GM23338 (cell line): ENCODE measurements at regions not wholly inside any gene's neighbourhood (a gene's known extent, or its start where the extent isn't known, plus 50 kb on each side); places are given as distances from the start of the nearest gene placed in this dataset.

ENCODE experiments used
- ATAC-seq: fragments of 200-7000 bp; cut with Tn5 transposase; 3 replicates; pipeline ENCODE4 v1.9.1; 2020
- DNase-seq: peaks from one replicate; pipeline ENCODE4 v3.0.0-alpha.2; 2015; ENCODE audit warnings: low spot score
- H2AFZ ChIP-seq: fragments of 200-600 bp; sonication (generic); 2 replicates; pipeline ENCODE4 v1.8.0; 2016; ENCODE audit warnings: antibody characterized with exemption, mild to moderate bottlenecking, moderate library complexity
- H3F3A ChIP-seq: fragments of 200-600 bp; sonication (generic); replicated peaks from 2 replicates; pipeline ENCODE4 v1.8.0; 2017; ENCODE audit warnings: antibody characterized with exemption, mixed run types, low read depth
- H3K27ac ChIP-seq: fragments of 200-600 bp; sonication (generic); 2 replicates; pipeline ENCODE4 v1.6.1; 2016; ENCODE audit warnings: low read depth
- H3K27me3 ChIP-seq: fragments of 200-600 bp; sonication (generic); 2 replicates; pipeline ENCODE4 v1.8.0; 2016; ENCODE audit warnings: mild to moderate bottlenecking, mixed run types, moderate library complexity; ENCODE audit not compliant: insufficient read depth
- H3K36me3 ChIP-seq: fragments of 200-600 bp; sonication (generic); 2 replicates; pipeline ENCODE4 v1.8.0; 2016; ENCODE audit warnings: mild to moderate bottlenecking; ENCODE audit not compliant: insufficient read depth
- H3K4me1 ChIP-seq: fragments of 200-600 bp; sonication (generic); 2 replicates; pipeline ENCODE4 v1.8.0; 2016; ENCODE audit warnings: mild to moderate bottlenecking, moderate library complexity; ENCODE audit not compliant: insufficient read depth
- H3K4me2 ChIP-seq: fragments of 200-600 bp; sonication (generic); 2 replicates; pipeline ENCODE4 v1.7.1; 2017; ENCODE audit warnings: mixed run types
- H3K4me3 ChIP-seq: fragments of 200-600 bp; sonication (generic); 2 replicates; pipeline ENCODE4 v1.6.1; 2016; ENCODE audit warnings: mixed run types
- H3K79me2 ChIP-seq: fragments of 200-600 bp; sonication (generic); replicated peaks from 2 replicates; pipeline ENCODE4 v1.8.0; 2017; ENCODE audit warnings: mild to moderate bottlenecking; ENCODE audit not compliant: insufficient read depth
- H3K9me2 ChIP-seq: fragments of 200-600 bp; sonication (generic); 2 replicates; pipeline ENCODE4 v1.8.0; 2017; ENCODE audit not compliant: insufficient read depth
- H4K20me1 ChIP-seq: fragments of 200-600 bp; sonication (generic); replicated peaks from 2 replicates; pipeline ENCODE4 v1.8.0; 2017; ENCODE audit warnings: mild to moderate bottlenecking; ENCODE audit not compliant: insufficient read depth
- H3K27ac Mint-ChIP-seq: 2 replicates; pipeline ENCODE4 v1.8.0; 2020; ENCODE audit warnings: inconsistent platforms, mild to moderate bottlenecking, moderate library complexity, mixed read lengths
- H3K27me3 Mint-ChIP-seq: 3 replicates; pipeline ENCODE4 v1.8.0; 2022; ENCODE audit warnings: low read depth, mild to moderate bottlenecking, moderate library complexity, mixed read lengths, inconsistent platforms; ENCODE audit not compliant: insufficient read depth, poor library complexity
- H3K36me3 Mint-ChIP-seq: 3 replicates; pipeline ENCODE4 v1.8.0; 2021; ENCODE audit warnings: low read depth, mild to moderate bottlenecking, inconsistent platforms, moderate library complexity, mixed read lengths
- H3K4me1 Mint-ChIP-seq: 3 replicates; pipeline ENCODE4 v1.8.0; 2020; ENCODE audit warnings: mild to moderate bottlenecking, inconsistent platforms, mixed read lengths
- H3K4me3 Mint-ChIP-seq: 3 replicates; pipeline ENCODE4 v1.8.0; 2021; ENCODE audit warnings: moderate library complexity, mild to moderate bottlenecking, inconsistent platforms, mixed read lengths
- H3K9me3 Mint-ChIP-seq: 3 replicates; pipeline ENCODE4 v1.8.0; 2020; ENCODE audit warnings: moderate library complexity, mild to moderate bottlenecking, inconsistent platforms, mixed read lengths
- CREB1 ChIP-seq: fragments of 250-450 bp; sonication (Bioruptor Pico); IDR thresholded peaks from 2 replicates; pipeline ENCODE4 v1.5.0; 2020; ENCODE audit warnings: low read depth, mild to moderate bottlenecking, moderate library complexity
- CTCF ChIP-seq, 2 experiments: fragments of 200-600 bp in 1 of 2; sonication (generic) in 1 of 2; conservative IDR thresholded peaks; 2 replicates each; pipeline versions ENCODE4 v1.5.1 to v1.6.1; 2016 to 2017; ENCODE audit warnings: antibody characterized with exemption in 2 of 2, low read depth in 2 of 2, mild to moderate bottlenecking in 2 of 2, moderate library complexity in 1 of 2
- EZH2 ChIP-seq: fragments of 200-600 bp; sonication (generic); IDR thresholded peaks from one replicate; pipeline ENCODE4 v1.8.0; 2017; ENCODE audit warnings: antibody characterized with exemption, mild to moderate bottlenecking, low read depth; ENCODE audit not compliant: unreplicated experiment
- EZH2phosphoT487 ChIP-seq: fragments of 200-600 bp; sonication (generic); IDR thresholded peaks from one replicate; pipeline ENCODE4 v1.8.1; 2018; ENCODE audit warnings: antibody characterized with exemption; ENCODE audit not compliant: unreplicated experiment
- JUNB ChIP-seq: IDR thresholded peaks from one replicate; pipeline ENCODE4 v1.6.1; 2016; ENCODE audit warnings: antibody characterized with exemption; ENCODE audit not compliant: unreplicated experiment
- NANOG ChIP-seq: IDR thresholded peaks from 2 replicates; pipeline ENCODE4 v1.6.1; 2016; ENCODE audit warnings: antibody characterized with exemption, borderline replicate concordance
- POLR2AphosphoS5 ChIP-seq: IDR thresholded peaks from 2 replicates; pipeline ENCODE4 v1.6.1; 2016; ENCODE audit warnings: antibody characterized with exemption, low read depth
- REST ChIP-seq: IDR thresholded peaks from one replicate; pipeline ENCODE4 v1.6.1; 2018; ENCODE audit warnings: antibody characterized with exemption; ENCODE audit not compliant: unreplicated experiment
- STAT1 ChIP-seq: IDR thresholded peaks from one replicate; pipeline ENCODE4 v1.6.1; 2016; ENCODE audit warnings: antibody characterized with exemption; ENCODE audit not compliant: unreplicated experiment
- ZNF114 ChIP-seq: fragments of 250-450 bp; sonication (Bioruptor Pico); IDR thresholded peaks from 2 replicates; pipeline ENCODE4 v1.5.0; 2020; ENCODE audit warnings: mild to moderate bottlenecking, moderate library complexity
- ZNF331 ChIP-seq: fragments of 250-450 bp; sonication (Bioruptor Pico); IDR thresholded peaks from 2 replicates; pipeline ENCODE4 v1.5.0; 2020; ENCODE audit warnings: low read depth, mild to moderate bottlenecking, moderate library complexity
- ZNF462 ChIP-seq: fragments of 250-450 bp; sonication (Bioruptor Pico); IDR thresholded peaks from 2 replicates; pipeline ENCODE4 v1.5.0; 2020; ENCODE audit warnings: mild to moderate bottlenecking, moderate library complexity
- TF ChIP-seq, protein P1 (sequence below): IDR thresholded peaks from 2 replicates; pipeline ENCODE4 v1.6.1; 2016; ENCODE audit warnings: antibody characterized with exemption

DNA sequence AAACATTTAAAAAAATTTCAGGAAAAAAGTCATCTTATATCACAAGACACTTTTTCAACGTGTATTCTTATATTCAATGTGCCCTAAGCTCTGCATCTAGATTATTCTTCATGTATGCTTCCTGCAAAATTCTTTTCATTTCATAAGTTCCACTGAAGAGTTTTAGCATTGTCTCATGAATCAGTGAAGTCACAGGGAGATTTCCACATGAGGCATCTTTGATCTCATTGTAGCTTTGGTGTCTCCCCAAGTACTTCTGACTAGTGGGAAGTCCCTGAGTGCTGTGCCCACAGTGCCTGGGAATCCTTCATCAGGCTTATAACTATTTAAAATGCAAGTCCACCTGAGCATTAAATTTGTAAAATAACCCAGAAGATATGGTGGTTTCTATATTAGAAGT lies 123.8 kb downstream of the MAD2L1 start (continued):
- no peak for TF ChIP-seq POLR2AphosphoS5
- TF ChIP-seq EZH2 = no peak
- no peak for TF ChIP-seq CREB1

DNA sequence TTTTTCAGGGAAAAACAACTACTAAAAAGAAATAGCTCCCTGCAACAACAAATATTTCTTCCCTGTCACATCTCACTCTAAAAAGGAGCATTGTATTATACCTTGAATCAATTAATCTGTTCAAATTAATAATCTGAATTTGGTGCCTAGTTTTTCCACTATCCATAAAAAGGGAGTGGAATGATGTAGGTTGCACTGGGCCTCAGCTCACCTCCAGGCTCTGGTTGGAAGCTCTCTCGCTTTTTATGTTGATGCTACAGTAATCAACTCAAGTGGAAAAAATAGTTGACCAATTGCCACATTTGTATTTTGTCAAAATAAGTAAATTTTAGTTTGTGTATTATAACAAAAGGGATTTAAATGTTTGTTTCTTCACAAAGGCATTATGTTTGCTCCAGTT lies 126.1 kb downstream of the MAD2L1 start:
- Mint-ChIP-seq H3K27me3 (no peaks in the 10 kb centered on the region), H3K36me3 (no peaks in the 10 kb centered on the region), H3K27ac (no peak overlapping the region), H3K4me1 (no peaks in the 10 kb centered on the region), H3K9me3 (no peaks in the 10 kb centered on the region), H3K4me3 (no peak overlapping the region)
- H3K79me2 ChIP-seq = no peaks in the 10 kb centered on the region
- no peak overlapping the region for H2AFZ ChIP-seq
- H3K9me2 ChIP-seq = no peaks in the 10 kb centered on the region
- ATAC-seq (no peak), DNase-seq (no peak)
- no peak overlapping the region for H3K4me3 ChIP-seq
- no peak overlapping the region for H3K4me2 ChIP-seq
- no peaks in the 10 kb centered on the region for H4K20me1 ChIP-seq
- H3K27me3 ChIP-seq = no peaks in the 10 kb centered on the region
- no peaks in the 10 kb centered on the region for H3K36me3 ChIP-seq
- TF ChIP-seq EZH2phosphoT487 = no peak
- TF ChIP-seq, protein P1, sequence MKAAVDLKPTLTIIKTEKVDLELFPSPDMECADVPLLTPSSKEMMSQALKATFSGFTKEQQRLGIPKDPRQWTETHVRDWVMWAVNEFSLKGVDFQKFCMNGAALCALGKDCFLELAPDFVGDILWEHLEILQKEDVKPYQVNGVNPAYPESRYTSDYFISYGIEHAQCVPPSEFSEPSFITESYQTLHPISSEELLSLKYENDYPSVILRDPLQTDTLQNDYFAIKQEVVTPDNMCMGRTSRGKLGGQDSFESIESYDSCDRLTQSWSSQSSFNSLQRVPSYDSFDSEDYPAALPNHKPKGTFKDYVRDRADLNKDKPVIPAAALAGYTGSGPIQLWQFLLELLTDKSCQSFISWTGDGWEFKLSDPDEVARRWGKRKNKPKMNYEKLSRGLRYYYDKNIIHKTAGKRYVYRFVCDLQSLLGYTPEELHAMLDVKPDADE = no peak
- no peak for TF ChIP-seq ZNF462
- no peak for TF ChIP-seq NANOG
- no peak for TF ChIP-seq JUNB
- no peak for TF ChIP-seq REST
- no peak for TF ChIP-seq EZH2
- TF ChIP-seq STAT1 = no peak
- TF ChIP-seq CTCF (conservative IDR thresholded peaks at IDR 0.05; ENCODE audit: low read depth in 2 of 2) = no peak
- no peak for TF ChIP-seq ZNF331 (CRISPR knock-in tag)
- no peak for TF ChIP-seq ZNF114 (CRISPR knock-in tag)
- no peak for TF ChIP-seq POLR2AphosphoS5
- TF ChIP-seq CREB1 = no peak
- H3F3A ChIP-seq = no peaks in the 10 kb centered on the region
- H3K4me1 ChIP-seq = no peaks in the 10 kb centered on the region
- no peak overlapping the region for H3K27ac ChIP-seq
